WI38 (cell line): ENCODE measurements at regions not wholly inside any gene's neighbourhood (a gene's known extent, or its start where the extent isn't known, plus 50 kb on each side); places are given as distances from the start of the nearest gene placed in this dataset.

Source experiments
- H3K4me3 ChIP-seq: 2 replicates; pipeline ENCODE4 v1.5.1; 2011; ENCODE audit warnings: low read depth, mild to moderate bottlenecking, control low read depth, low read length
- CTCF ChIP-seq: IDR thresholded peaks from 2 replicates; pipeline ENCODE4 v1.5.1; 2012; ENCODE audit warnings: low read depth, mild to moderate bottlenecking, control low read depth, low read length

GRCh38 chr7:25375805-25376600 lies 147.7 kb upstream of the NPVF start:
- no peak for TF ChIP-seq CTCF
- H3K4me3 ChIP-seq: no peak overlapping the region

GRCh38 chr7:25379351-25380300 lies 151.3 kb upstream of the NPVF start:
- no peak for TF ChIP-seq CTCF
- no peak overlapping the region for H3K4me3 ChIP-seq

- H3K4me3 ChIP-seq: no peak overlapping the region
- no peak for TF ChIP-seq CTCF
Observed at GRCh38 chr7:25381818-25382589, 153.7 kb upstream of the NPVF start.

- no peak for TF ChIP-seq CTCF
- no peak overlapping the region for H3K4me3 ChIP-seq
Observed at GRCh38 chr7:25382869-25383268, 154.6 kb upstream of the NPVF start.

GRCh38 chr7:25383402-25383801 lies 155.1 kb upstream of the NPVF start:
- TF ChIP-seq CTCF: no peak
- no peak overlapping the region for H3K4me3 ChIP-seq

- no peak for TF ChIP-seq CTCF
- H3K4me3 ChIP-seq: no peak overlapping the region
Observed at GRCh38 chr7:25384788-25385505, 156.7 kb upstream of the NPVF start.
